ENCODE measurements at regions not wholly inside any gene's neighbourhood (a gene's known extent, or its start where the extent isn't known, plus 50 kb on each side); places are given as distances from the start of the nearest gene placed in this dataset.
A peak's percentile ranks its signal among the peaks of the same experiment; 100 is the strongest.

DNA sequence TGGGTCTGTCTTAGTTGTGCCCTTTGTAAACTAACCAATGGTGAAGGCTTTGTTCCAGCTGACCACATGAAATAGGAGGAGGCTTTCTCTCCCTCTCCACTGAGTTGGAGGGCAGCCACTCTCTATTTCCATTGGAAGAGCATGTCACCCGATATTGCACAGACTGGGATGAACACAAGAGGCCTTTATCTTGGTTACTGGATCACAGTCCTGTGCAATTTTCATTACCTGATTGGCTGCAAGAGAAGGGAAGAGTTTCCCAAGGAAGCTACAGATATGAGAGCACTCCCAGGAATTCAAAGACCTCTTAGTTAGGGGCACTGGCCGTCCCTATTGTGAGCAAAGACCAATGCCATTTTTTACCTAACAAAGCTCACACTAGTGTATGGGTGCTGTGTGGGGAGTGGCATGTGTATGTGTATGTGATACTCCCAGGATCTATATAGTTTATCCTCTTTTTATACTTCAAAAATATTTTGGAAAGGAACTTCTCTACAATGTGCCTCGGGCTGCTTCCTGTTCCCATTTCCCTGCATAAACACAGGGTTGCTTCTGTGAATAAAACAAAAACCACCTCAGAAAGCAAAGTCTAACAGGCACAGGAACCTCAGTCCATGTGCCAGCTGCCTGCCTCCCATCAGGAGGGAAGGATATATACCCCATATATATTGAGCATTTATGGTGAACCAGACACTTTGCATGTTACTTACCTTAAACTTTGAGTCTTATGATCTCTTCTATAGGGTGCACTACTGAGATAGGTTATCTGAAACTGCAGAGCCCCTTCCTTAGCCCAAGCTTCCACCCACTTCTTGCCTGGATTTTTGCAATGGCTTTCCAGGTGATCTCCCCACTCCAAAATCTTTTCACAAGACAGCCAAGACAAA lies 126.5 kb downstream of the RASSF10 start:
- TF ChIP-seq CEBPB (IDR thresholded peaks at IDR 0.05; ENCODE audit: borderline replicate concordance, low read depth, low read length) (peak; percentile 69), SMC3 (IDR thresholded peaks at IDR 0.05; ENCODE audit: low read length) (no peak), ZNF644 (CRISPR knock-in tag; IDR thresholded peaks at IDR 0.05; ENCODE audit: low read depth) (peak; percentile 93), STAT6 (CRISPR knock-in tag; IDR thresholded peaks at IDR 0.05; ENCODE audit: borderline replicate concordance) (no peak)

Data from HepG2 (cell line).